NCI-H146 treated with DMSO at 0.1 percent for 48 hours (cell line): ENCODE measurements at regions not wholly inside any gene's neighbourhood (a gene's known extent, or its start where the extent isn't known, plus 50 kb on each side); places are given as distances from the start of the nearest gene placed in this dataset.
"Not testable (repeated sequence)": the region's sequence is repeated elsewhere in the genome, so short reads cannot be mapped to it uniquely, and the experiment has no call there.

ENCODE experiments used
- DNase-seq: peaks from one replicate; lab custom pipeline; 2025; ENCODE audit not compliant: unreplicated experiment; lab: John Stamatoyannopoulos, UW

DNA sequence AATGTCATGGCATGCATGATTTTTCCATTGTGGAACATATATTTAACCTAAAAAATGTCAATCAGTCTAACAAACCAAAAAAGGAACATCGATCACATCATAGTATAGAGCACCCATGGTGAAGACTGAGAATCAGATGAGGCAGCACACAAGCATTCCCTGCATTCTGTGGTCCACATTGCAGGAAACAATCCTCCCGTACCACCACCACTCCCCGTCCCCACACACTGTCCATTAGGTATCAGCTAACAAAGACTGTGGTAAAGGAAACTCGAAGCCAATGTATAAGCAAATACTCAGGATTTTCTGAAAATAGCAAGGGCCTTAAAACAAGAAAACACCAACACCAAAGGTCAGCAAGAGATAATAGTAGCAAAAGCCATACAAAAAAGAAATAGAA, 1104.4 kb upstream of the SEMA6A start:
- DNase-seq = no peak

DNA sequence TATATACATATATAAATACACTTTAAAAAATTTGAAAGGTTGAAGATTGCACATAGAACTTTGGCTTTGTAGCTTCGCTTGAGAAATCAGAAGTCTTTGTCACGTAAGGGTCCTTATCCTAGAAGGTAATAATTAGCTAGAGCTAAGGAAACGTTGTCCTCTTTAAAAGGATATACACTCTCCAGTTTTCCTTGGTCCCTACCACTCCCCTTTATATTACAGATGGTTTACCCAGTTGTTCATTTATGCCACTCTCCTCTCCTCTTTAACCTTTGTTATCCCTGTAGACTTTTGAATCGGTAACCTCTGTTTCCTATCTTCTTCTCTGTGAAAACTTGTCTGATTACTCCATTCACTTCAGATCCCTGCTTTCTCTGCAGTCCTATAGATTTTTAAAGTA, 1101.0 kb upstream of the SEMA6A start:
- DNase-seq = no peak

DNA sequence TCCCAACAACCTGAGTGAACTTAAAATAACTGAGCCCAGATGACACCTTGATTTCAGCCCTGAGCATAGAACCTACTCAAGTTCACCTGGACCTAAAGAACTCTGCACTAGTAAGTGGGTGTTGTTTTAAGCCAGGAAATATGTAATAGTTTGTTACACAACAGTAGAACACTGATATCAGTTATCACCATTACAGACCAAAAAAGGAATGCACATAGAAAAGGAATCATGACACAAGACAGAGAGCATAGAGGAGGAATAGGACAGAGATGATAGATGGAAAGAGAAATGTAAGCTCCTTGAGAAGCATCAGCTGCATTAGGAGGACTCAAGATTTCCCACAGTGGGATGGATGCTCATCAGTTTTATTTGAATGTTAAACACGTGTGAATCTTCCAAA, 1096.9 kb upstream of the SEMA6A start:
- DNase-seq = no peak

DNA sequence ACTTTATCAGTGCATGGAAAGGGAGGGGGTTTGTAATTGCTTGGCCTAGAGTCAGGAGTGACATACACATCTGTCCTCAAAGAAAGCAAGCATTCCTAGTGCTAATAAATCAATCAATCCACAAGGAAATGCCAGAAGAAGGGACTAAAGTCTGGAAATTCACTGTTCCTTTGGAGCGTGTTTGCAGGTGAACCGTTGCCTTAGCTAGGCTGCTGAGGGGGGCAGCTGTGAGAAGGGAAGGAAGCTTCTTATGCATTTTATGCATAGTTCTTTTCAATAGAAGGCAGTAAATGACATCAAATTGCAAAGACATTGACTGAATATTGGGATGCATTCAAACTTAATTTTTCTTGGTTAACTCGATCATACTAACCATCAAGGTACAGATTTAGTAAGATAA, 1092.5 kb upstream of the SEMA6A start:
- no peak for DNase-seq

DNA sequence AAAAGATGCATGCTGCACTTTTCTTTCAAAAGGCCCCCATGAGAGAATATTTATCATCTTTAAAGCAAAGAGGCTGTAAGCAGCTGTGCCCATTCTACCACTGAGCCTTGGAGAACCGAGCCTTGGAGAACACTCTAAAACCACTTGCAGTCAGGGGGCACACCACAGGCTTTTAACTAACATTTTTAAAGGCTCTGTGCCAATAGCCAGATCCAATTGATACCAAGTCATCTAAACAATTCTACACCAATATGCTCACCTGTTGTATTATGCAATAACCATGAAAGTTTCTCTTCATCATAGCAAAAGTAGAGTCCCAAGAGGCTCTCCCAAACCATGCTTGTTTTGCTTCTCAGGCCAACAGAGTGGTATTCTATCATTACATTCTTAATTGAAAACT, 1090.5 kb upstream of the SEMA6A start:
- DNase-seq = no peak

DNA sequence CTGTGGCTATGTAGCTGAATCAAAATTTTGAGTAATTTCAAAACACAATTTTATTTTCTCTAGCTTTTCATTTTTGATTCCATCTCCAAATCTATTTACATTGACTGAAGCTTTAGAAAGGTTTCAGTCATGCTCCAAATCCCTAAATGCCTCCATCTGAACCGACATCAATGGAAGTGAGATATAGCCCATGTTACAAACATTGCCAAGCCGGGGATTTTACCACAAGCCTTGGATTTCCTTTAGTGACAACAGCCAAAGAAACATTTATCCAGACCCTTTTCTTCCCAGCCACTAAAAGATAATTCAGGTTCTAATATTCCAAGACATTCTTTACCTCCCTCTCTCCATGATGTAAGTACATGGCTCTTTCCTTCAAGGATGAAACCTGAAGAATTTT, 1087.7 kb upstream of the SEMA6A start:
- no peak for DNase-seq

DNA sequence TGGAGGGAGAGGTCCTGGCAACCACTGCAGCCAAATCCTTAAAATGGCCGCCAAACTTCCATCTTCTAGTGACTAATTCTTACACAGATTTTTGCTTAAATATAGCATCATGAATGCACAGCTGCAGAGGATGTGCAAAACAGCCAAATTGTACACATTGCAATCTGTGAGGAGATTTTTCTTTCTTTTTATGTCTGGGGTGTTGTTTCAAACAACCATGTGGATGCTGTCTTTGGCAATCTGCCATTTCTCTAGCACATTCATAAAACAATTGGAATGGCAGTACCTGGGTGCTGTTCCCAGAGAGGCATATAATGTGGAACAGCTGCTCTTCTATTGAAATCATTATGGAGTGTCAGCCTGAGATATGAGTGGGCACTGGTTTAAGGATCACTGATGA, 1082.9 kb upstream of the SEMA6A start:
- no peak for DNase-seq

DNA sequence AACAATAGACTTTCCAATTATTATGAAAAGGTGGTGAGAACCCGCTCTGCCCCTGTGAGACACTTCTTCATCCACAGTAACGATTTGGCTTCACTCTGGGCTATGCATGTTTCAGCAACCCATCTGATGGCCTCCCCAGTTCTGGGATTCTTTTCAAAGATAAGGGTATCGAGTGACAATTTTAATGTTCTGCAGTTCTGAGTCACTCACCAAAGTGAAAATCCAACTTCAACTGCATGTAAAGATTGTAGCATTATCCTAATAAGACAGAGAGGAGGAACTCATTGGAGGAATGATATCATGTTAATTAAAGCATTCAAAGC, 1078.3 kb upstream of the SEMA6A start:
- no peak for DNase-seq

DNA sequence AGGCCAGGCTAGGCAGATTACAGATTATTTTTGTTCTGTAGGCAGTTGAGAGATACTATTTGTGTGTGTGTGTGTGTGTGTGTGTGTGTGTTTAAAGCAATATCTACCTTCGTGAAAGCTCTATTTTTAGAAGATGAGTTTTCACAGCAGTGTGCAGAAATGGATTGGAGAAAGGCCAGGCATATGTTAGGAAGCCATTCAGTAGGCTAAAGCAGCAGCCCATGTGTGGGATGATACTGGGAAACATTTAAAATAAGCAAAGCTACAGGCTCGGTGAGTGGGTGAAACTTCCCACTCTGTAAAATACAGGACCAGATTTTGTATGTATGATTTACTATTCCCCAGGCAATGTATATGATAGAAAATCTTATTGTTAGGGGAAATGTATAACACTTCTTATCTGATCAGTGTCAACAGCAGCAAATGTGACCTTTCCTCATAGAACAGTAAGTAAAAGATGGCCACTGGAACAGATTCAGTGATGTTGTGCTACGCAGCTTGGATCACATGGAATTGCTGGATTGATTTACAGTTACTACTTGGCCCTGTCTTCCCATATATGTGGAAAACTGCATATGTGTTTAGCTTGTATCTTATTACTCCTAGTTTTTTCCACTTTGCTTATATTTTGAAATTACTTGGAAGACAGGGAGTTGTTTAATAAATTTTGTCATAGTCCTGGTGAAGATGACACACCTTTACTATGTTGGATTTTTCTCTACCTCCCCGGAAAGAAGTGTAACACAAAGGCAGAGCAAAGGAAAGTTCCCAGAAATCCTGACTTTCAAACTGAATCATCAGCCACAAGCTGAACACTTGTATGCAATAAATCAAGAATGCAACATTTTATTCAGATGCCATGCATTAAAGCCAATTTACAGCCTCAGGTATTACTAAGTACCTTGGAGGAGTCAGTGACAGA, 1077.7 kb upstream of the SEMA6A start:
- no peak for DNase-seq

DNA sequence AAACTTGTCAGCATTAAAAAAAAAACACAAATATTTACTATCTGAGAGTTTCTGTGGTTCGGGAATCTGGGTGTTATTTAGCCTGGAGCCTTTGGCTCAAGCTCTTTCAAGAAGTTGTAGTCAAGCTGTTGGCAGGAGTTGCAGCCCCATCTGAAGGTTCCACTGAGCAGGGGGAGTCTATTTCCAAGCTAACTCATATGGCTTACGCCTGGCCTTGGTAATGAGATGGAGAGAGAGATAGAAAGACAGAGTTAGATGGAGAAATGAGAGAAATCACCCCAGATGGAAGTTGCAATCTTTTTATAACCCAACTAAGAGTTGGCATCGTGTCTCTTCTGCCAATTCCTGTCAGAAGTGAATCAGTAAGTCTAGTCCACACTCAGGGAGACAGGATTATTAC, 1075.2 kb upstream of the SEMA6A start:
- no peak for DNase-seq

DNA sequence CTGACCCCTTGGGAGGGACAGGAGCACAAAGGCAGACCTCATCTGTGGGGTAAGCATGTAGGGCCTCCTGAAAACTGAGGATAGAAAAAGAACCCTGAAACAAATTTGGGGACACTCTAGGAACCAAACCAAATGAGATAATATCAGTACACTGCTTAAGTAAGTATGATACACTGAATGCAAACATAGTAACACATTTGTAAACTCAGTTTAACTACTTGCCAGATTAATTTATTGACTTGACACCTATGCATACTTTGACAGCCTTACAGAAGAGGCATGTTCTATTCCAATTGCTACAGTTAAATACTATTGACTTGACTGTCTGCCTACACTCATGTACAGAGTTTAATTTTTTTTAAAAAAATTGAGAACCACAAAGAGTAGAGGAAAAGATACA, 1070.8 kb upstream of the SEMA6A start:
- no peak for DNase-seq

DNA sequence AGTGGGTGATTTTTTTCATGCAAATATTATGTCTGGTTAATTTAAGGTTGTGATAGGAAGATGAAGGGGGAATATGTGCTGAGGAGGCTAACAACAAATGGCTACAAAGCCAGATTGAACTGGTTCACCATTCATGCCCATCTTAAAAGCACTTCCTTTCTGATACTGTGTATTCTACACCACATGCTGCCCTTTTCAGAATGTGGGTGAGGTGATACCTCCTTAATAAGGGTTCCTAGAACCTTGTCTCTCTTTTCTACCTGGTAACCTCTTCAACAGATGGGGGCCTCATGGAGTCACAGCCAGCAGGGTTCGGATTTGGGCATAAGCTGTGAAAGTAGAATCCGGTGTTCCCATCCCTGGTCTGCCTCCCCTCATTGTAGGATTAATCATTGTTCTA, 1064.0 kb upstream of the SEMA6A start:
- no peak for DNase-seq

DNA sequence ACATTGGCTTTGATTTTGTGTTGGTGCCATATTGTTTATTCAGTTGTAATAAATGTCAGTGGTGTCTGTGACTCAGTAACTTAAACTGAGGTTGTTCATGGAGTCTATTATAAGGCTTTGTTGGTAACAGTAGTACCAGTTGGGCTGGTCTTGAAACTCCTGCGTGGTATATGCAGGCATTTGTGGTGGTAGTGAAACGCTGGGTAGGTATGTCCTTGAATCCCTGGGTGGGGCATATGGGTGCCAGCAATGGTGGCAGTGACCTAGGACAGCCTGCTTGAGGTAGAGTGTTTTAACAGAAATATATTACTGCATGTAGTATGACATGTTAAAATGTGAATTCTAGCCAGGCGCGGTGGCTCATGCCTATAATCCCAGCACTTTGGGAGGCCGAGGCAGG, 1058.5 kb upstream of the SEMA6A start:
- DNase-seq = no peak

DNA sequence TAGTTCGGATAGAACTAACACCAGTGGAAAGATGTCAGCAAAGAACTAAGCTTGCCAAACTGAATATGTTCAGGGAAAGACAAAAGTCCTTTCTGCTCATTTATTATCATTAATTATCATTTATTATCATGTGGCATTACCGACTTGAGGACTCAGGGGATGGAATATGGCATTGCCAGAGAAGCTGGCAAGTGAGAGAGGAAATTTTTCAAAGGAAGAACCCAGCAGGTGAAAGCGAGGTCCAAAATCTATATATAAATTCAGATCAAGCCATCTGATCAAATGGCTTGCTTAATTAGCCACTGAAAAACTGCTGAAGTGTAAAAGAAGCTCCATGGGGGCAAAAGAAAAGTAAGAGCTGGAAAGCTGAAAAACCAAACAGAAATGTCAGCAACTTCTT, 1049.6 kb upstream of the SEMA6A start:
- no peak for DNase-seq

DNA sequence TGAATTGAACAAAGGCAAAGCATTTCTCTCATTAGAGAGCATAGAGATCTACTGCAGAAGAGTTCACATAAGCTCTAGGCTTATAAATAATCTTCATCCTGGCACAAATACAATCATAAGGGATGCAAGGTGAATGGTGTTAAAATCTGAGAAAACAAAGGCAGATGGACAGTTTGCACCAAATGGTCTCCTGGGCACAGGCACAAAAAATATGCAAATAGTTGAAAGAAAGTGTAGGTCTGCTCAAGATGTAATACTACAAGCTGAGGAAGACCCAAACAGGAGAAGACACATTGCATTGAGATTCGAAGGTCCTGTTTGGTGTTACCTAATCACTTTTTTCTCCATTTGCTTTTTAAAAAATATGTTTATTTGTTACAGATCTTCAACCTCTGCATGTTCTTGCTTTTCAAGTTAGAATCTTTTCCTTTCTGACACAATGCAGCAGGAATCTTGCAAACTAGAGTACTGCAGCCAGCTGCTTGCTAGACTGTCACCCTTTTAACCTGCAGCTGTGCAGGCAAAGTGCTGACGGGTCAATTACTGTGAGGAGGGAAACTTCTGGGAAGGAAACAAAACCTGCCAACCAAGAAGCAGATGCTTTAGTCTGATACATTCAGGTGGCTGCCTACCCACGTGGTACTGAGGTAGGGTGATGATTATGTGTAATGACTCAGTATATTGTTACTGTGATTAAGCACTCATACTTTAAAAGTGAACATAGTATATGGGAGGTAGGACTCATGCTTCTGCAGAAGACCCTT, 1048.6 kb upstream of the SEMA6A start:
- DNase-seq = no peak

DNA sequence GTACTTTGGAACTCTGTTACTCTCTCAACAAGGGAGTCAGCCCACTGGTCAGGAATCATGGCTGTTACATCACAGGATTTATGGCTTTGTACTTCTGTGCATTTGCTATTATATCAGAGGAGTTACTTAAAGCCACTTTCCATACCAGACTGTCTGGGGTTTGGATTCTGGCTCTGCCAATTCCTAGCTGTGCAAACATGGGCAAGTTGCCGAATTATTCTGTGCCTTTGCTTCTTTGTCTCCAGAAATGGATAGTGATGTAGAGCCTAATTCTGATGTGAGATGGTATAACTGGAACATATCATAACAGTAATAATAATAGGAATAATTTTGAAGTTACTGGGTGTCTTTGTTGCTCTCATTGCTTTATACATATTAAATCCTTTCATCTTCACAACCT, 1047.3 kb upstream of the SEMA6A start:
- no peak for DNase-seq

DNA sequence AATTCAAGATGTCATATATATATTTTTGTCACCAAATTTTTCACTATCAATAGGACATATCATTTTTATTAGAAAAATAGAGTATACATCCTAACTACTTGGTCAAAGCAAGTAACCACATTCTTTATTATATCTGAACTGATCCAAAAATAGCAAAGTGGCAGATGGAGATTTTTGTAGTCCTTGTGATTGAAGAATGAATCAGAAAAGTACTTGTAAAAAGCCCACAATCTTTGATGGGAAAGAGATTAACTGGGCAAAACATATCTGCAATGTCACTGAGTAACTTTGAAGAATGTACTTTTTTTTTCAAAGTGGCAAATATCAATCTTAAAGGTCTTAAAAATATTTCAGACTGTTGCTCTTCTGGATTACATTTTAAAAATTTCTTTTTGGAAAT, 1040.6 kb upstream of the SEMA6A start:
- no peak for DNase-seq

DNA sequence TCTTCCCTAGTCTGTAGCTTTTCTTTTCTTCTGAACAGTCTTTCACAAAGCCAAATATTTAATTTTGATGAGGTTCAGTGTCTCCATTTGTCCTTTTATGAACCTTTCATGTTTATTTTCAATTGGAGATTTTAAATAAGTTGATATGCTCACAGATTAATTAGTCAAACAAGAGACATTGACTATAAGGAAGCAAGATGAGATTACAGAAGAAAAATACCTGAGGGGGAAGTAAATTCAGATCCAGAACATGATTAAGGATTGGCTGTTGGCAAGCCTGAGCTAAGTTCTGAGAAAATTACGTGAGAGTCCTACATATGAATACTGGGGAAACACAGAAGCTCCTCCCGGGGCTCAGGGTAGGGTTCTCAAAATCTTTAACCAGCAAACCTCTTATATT, 1039.8 kb upstream of the SEMA6A start:
- DNase-seq = no peak

DNA sequence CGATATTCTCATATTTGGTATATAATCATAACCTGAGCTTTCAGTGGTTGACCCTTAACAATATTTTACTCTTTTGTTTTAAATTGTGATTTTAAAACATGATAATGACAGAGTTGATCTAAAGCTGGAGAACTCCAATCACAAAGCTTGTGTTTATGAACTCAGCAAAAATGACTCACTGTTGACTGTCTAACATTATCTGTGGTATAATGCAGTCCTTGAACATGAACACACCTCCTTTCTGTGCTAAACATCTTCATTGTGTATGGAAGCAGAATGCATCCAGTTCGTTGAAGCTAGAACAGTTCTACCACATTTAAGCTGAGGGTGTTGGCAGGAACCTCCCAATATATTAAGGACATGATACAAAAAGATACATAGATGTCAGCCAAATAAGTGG, 1030.2 kb upstream of the SEMA6A start:
- no peak for DNase-seq

DNA sequence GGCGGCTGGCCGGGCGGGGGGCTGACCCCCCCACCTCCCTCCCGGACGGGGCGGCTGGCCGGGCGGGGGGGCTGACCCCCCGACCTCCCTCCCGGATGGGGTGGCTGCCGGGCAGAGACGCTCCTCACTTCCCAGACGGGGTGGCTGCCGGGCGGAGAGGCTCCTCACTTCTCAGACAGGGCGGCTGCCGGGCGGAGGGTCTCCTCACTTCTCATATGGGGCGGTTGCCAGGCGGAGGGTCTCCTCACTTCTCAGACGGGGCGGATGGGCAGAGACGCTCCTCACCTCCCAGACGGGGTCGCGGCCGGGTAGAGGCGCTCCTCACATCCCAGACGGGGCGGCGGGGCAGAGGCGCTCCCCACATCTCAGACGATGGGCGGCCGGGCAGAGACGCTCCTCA, 1025.2 kb upstream of the SEMA6A start:
- not testable (repeated sequence) for DNase-seq

DNA sequence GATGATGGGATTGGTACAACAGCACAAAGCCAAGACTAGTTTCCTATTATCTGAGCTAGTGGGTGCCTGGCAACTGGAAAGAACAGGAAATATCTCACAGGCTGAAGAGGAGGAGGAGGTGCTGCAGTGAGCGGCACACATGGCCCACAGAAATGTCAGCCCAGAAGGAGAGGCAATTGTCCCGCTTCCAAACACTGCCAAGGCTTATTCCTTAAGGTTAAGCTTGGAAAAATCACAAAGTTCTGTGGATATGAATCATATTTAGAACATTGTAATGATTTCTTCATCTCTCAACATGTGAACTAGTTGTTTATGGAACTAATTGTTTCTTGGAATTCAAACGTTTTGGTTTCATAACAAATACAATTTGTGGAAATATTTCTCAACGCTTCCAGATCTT, 1019.5 kb upstream of the SEMA6A start:
- DNase-seq = no peak

DNA sequence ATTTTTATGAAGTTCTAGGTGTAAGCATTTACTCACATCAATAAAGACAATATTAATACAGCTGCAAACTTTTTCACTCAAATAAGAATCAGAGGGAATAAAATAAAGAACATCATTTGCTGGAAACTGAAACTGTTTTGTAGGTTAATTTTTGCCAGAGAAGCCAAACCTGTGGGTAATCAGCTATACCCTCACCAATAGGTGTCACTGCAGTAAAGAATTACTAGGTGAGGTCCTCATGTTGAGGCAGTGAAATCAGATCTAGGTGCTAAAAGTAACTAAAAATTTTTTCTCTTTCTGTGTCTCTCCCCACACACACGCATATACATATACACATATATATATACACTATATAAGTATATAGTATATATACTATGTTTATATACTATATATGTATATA, 1016.3 kb upstream of the SEMA6A start:
- no peak for DNase-seq

DNA sequence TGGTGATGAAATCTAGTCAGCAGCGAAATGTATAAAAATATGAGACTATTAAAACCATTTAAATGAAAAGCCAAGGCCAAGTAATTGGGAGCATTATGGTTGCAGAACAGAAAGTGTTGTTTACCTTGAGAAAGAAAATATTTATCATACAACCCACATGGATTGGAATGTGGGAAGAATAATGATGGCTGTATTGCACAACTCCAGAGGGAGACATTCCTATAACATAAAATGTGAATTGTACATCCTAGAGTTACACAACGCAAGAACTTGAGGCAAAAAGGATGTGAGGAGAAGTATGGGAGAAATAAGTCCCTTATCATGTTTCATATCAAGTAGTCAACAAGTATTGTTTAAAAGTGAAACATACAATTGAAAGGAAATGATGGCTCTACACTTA, 1014.0 kb upstream of the SEMA6A start:
- DNase-seq = no peak
